ENCODE measurements at regions not wholly inside any gene's neighbourhood (a gene's known extent, or its start where the extent isn't known, plus 50 kb on each side); places are given as distances from the start of the nearest gene placed in this dataset.

DNA sequence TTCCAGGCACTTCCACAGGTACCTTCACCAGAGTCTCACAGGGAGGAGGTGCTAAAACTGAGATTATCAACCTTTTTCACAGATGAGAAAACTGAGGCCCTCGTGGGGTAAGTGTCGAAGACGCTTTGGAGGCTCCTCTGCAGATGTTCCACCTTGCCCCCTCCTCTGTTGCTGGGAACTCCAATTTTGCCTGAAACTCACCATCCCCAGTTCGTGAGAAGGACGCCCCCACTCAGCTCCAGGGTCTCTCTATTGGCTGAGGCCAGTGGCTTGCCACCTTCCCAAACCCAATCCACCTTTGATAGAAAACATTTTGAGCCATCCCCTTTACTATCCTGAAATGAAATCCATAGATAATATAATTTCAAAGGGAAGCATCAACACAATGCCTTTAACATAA is 109.1 kb downstream of the CYP26B1 start:
- H3K27me3 Mint-ChIP-seq, result peaks cover 3% of the 10 kb centered on the region
- no peaks in the 10 kb centered on the region for H3K36me3 Mint-ChIP-seq
- H3K4me1 Mint-ChIP-seq (ENCODE audit: low read depth), result no peaks in the 10 kb centered on the region
- ChIA-PET CTCF (no interaction called here), POLR2A (no interaction called here)
- H3K4me3 Mint-ChIP-seq, result no peak overlapping the region
- DNase-seq, result no peak
- intact Hi-C loops (cut with micrococcal nuclease), result no loop called here
- no peak overlapping the region for H3K27ac Mint-ChIP-seq
- H3K9me3 Mint-ChIP-seq, result peaks cover 1% of the 10 kb centered on the region

DNA sequence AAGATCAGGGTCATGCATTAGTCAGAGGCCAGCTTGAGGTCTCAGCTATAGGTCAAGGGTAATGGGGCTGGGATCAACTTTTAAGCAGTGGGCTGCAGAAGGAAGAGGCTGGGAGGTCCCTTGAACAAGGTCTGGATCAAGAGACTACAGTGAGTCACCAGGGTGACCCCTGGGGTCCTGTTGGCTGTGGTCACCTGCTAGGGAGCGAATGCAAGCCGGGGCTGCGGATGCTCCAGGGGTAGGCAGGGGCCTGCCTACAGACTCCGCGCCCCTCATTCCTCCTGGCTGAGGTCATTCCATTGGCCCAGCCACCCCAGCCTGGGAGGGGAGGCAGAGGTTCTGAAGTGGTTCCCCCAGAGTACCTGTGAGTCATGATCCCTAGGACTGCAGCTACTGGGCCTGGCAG is 110.4 kb downstream of the CYP26B1 start:
- Mint-ChIP-seq H3K4me1 (ENCODE audit: low read depth) (no peaks in the 10 kb centered on the region), H3K36me3 (no peaks in the 10 kb centered on the region), H3K27ac (no peak overlapping the region), H3K27me3 (peaks cover 3% of the 10 kb centered on the region), H3K4me3 (no peak overlapping the region), H3K9me3 (no peaks in the 10 kb centered on the region)
- ChIA-PET CTCF (no interaction called here), POLR2A (no interaction called here)
- no peak for DNase-seq
- intact Hi-C loops (cut with micrococcal nuclease), result no loop called here

- DNase-seq, result no peak
- Mint-ChIP-seq H3K36me3 (no peaks in the 10 kb centered on the region), H3K4me1 (ENCODE audit: low read depth) (no peaks in the 10 kb centered on the region), H3K27ac (no peak overlapping the region), H3K27me3 (peaks cover 3% of the 10 kb centered on the region), H3K9me3 (no peaks in the 10 kb centered on the region), H3K4me3 (no peak overlapping the region)
- ChIA-PET CTCF (no interaction called here), POLR2A (no interaction called here)
- intact Hi-C loops (cut with micrococcal nuclease), result no loop called here
Observed at GRCh38 chr2:72036595-72036994, 111.1 kb downstream of the CYP26B1 start.

DNA sequence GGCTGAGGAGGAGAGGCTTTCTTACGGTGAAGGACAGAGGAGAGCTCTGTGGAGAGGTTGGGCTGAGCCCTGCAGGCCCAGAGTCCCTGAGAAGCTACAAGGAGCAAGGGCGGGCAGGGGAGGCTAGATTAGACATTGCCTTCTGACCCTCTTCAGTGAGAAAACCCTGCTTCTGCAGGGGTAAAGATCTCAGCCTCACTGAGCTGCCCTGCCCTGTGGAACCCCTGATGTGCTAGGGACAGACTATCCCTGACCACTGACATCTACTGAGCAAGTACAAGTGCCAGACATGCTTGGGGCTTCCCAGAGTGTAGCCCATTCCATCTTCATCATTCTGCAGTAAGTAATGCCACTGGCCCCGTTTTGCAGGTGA is 111.5 kb downstream of the CYP26B1 start:
- H3K27me3 Mint-ChIP-seq, result peaks cover 3% of the 10 kb centered on the region
- CTCF ChIA-PET, result no interaction called here
- no peaks in the 10 kb centered on the region for H3K4me1 Mint-ChIP-seq (ENCODE audit: low read depth)
- no peaks in the 10 kb centered on the region for H3K9me3 Mint-ChIP-seq
- intact Hi-C loops (cut with micrococcal nuclease), result no loop called here
- POLR2A ChIA-PET, result no interaction called here
- no peak for DNase-seq
- no peaks in the 10 kb centered on the region for H3K36me3 Mint-ChIP-seq
- no peak overlapping the region for H3K27ac Mint-ChIP-seq
- no peak overlapping the region for H3K4me3 Mint-ChIP-seq

- DNase-seq, result no peak
- ChIA-PET POLR2A (no interaction called here), CTCF (no interaction called here)
- Mint-ChIP-seq H3K4me1 (ENCODE audit: low read depth) (no peaks in the 10 kb centered on the region), H3K27ac (no peak overlapping the region), H3K36me3 (no peaks in the 10 kb centered on the region), H3K4me3 (no peak overlapping the region), H3K27me3 (peaks cover under 1% of the 10 kb centered on the region), H3K9me3 (no peaks in the 10 kb centered on the region)
- intact Hi-C loops (cut with micrococcal nuclease), result no loop called here
Observed at GRCh38 chr2:72035518-72036172, 112.0 kb downstream of the CYP26B1 start.

- ChIA-PET CTCF (no interaction called here), POLR2A (no interaction called here)
- H3K4me1 Mint-ChIP-seq (ENCODE audit: low read depth), result no peaks in the 10 kb centered on the region
- no peak overlapping the region for H3K27ac Mint-ChIP-seq
- H3K27me3 Mint-ChIP-seq, result no peaks in the 10 kb centered on the region
- H3K9me3 Mint-ChIP-seq, result no peaks in the 10 kb centered on the region
- H3K4me3 Mint-ChIP-seq, result no peak overlapping the region
- H3K36me3 Mint-ChIP-seq, result no peaks in the 10 kb centered on the region
- intact Hi-C loops (cut with micrococcal nuclease), result no loop called here
- DNase-seq, result no peak
Observed at GRCh38 chr2:72034353-72035095, 113.1 kb downstream of the CYP26B1 start.

DNA sequence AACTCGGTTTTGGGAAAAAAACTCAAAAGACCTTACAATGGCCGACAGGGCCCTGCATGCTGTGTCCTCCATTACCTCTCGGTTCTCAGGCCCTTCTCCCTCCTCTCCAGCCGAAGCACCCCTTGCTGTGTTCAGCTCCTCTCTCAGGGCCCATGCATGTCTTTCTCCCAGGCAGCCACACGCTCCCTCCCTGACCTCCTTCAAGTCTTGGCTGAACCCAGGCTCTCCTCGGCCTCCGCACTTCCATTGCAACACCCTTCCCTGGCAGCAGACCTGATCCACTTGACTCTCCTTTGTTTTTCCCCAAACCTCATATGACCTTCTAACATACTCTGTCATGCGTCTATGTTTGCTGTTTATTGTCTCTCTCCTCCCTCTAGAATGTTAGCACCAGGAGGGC is 114.0 kb downstream of the CYP26B1 start:
- intact Hi-C loops (cut with micrococcal nuclease), result no loop called here
- H3K4me1 Mint-ChIP-seq (ENCODE audit: low read depth), result no peaks in the 10 kb centered on the region
- no peaks in the 10 kb centered on the region for H3K9me3 Mint-ChIP-seq
- ChIA-PET CTCF (no interaction called here), POLR2A (no interaction called here)
- no peaks in the 10 kb centered on the region for H3K36me3 Mint-ChIP-seq
- no peak overlapping the region for H3K27ac Mint-ChIP-seq
- no peaks in the 10 kb centered on the region for H3K27me3 Mint-ChIP-seq
- DNase-seq, result no peak
- no peak overlapping the region for H3K4me3 Mint-ChIP-seq

DNA sequence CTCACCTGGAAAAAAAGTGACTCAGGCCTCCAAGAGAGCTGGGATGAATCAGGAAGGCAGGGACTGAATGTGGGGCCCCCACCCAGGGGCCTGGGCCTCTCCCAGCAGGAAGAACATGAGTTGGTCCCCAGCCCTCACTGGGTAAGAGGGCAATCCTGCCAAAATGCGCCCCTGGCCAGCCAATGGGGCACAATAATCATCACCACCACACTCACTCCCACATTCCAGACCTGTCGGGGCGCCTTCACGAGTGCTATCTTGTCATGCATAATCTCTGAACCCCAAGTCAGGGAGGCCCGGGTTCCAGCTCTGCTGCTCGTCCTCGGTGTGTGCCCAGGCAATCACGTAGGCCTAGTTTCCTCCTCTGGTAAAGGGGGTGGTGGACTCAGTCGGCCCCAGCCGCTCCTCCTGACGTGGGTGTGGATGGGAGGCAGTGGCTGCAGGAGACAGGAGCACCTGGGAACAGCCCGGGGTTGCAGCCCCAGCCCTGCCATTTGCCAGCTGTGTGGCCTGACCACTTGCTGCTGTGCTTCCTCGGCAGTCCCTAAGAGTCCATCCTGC is 115.1 kb downstream of the CYP26B1 start:
- POLR2A ChIA-PET, result no interaction called here
- no peaks in the 10 kb centered on the region for H3K27me3 Mint-ChIP-seq
- intact Hi-C loops (cut with micrococcal nuclease), result no loop called here
- no peak overlapping the region for H3K27ac Mint-ChIP-seq
- no peaks in the 10 kb centered on the region for H3K9me3 Mint-ChIP-seq
- H3K36me3 Mint-ChIP-seq, result no peaks in the 10 kb centered on the region
- CTCF ChIA-PET, result no interaction called here
- no peaks in the 10 kb centered on the region for H3K4me1 Mint-ChIP-seq (ENCODE audit: low read depth)
- DNase-seq, result no peak
- H3K4me3 Mint-ChIP-seq, result no peak overlapping the region

- no peaks in the 10 kb centered on the region for H3K9me3 Mint-ChIP-seq
- H3K4me1 Mint-ChIP-seq (ENCODE audit: low read depth), result no peaks in the 10 kb centered on the region
- intact Hi-C loops (cut with micrococcal nuclease), result no loop called here
- no peaks in the 10 kb centered on the region for H3K36me3 Mint-ChIP-seq
- no peak overlapping the region for H3K27ac Mint-ChIP-seq
- H3K4me3 Mint-ChIP-seq, result no peak overlapping the region
- DNase-seq, result no peak
- ChIA-PET POLR2A (no interaction called here), CTCF (interaction anchor here (1.0 kb wide), 1 partner anchor 108 kb away, joined by 3 read pairs; no protein-coding TSS in a partner anchor)
- no peaks in the 10 kb centered on the region for H3K27me3 Mint-ChIP-seq
Observed at GRCh38 chr2:72031346-72032110, 116.1 kb downstream of the CYP26B1 start.

DNA sequence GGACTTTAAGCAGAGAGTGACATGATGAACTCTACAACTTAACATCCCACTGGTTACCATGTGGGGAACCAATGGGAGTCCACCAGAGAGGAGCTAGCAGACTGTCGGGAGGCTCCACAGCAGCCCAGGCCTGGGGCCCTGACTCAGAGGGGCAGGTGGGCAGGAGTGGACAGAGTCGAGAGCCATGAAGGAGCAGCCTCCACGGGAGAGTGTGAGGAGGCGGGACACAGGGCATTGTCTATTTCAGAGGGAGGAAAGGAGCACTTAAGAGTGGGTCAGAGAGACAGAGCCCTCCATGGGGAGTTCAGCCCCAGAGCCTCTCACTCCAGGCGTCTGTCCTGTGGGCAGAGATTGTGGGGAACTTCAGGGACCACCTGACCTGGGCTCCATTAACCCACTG is 118.7 kb downstream of the CYP26B1 start:
- Mint-ChIP-seq H3K9me3 (no peaks in the 10 kb centered on the region), H3K27ac (no peak overlapping the region), H3K27me3 (no peaks in the 10 kb centered on the region), H3K4me3 (no peak overlapping the region), H3K4me1 (ENCODE audit: low read depth) (no peaks in the 10 kb centered on the region), H3K36me3 (no peaks in the 10 kb centered on the region)
- CTCF ChIA-PET, result no interaction called here
- intact Hi-C loops (cut with micrococcal nuclease), result no loop called here
- DNase-seq, result no peak
- POLR2A ChIA-PET, result no interaction called here

GRCh38 chr2:72028351-72028995 is 119.2 kb downstream of the CYP26B1 start:
- ChIA-PET POLR2A (no interaction called here), CTCF (no interaction called here)
- H3K4me3 Mint-ChIP-seq, result no peak overlapping the region
- H3K27ac Mint-ChIP-seq, result no peak overlapping the region
- H3K27me3 Mint-ChIP-seq, result no peaks in the 10 kb centered on the region
- no peaks in the 10 kb centered on the region for H3K9me3 Mint-ChIP-seq
- H3K4me1 Mint-ChIP-seq (ENCODE audit: low read depth), result no peaks in the 10 kb centered on the region
- no peak for DNase-seq
- intact Hi-C loops (cut with micrococcal nuclease), result no loop called here
- no peaks in the 10 kb centered on the region for H3K36me3 Mint-ChIP-seq

- DNase-seq, result no peak
- Mint-ChIP-seq H3K4me1 (ENCODE audit: low read depth) (no peaks in the 10 kb centered on the region), H3K9me3 (no peaks in the 10 kb centered on the region), H3K4me3 (no peak overlapping the region), H3K36me3 (no peaks in the 10 kb centered on the region), H3K27me3 (no peaks in the 10 kb centered on the region), H3K27ac (no peak overlapping the region)
- CTCF ChIA-PET, result no interaction called here
- POLR2A ChIA-PET, result no interaction called here
- intact Hi-C loops (cut with micrococcal nuclease), result no loop called here
Observed at GRCh38 chr2:72027426-72028161, 120.1 kb downstream of the CYP26B1 start.

Measured in activated CD4-positive, alpha-beta memory T cell treated with anti-CD3 and anti-CD28 coated beads for 36 hours (primary cell).